Fibroblast of skin of back (primary cell): ENCODE measurements at regions not wholly inside any gene's neighbourhood (a gene's known extent, or its start where the extent isn't known, plus 50 kb on each side); places are given as distances from the start of the nearest gene placed in this dataset.
"Not testable (repeated sequence)": the region's sequence is repeated elsewhere in the genome, so short reads cannot be mapped to it uniquely, and the experiment has no call there.

ENCODE experiments used
- DNase-seq: peaks from one replicate; pipeline ENCODE4 v3.0.0-alpha.2; 2013

DNA sequence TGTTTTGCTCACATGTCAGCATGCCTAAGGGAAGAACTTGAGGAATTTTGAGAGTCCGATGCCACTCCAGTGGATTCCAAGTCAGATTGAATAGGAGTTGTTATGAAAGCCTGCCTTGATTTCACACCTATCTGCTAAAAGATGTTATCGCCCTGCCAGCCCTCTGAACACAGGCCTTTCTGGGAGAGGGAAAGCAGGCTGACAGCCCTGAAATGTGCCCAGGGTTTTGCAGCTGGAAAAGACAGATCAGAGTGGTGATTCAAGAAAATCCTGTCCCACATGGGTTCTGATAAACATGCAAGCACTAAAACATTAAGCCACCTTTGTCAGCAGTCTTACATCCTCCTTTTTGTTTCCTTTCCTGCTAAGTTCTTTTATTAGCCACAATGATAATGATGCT is 1752.9 kb upstream of the CELF4 start:
- no peak for DNase-seq

DNA sequence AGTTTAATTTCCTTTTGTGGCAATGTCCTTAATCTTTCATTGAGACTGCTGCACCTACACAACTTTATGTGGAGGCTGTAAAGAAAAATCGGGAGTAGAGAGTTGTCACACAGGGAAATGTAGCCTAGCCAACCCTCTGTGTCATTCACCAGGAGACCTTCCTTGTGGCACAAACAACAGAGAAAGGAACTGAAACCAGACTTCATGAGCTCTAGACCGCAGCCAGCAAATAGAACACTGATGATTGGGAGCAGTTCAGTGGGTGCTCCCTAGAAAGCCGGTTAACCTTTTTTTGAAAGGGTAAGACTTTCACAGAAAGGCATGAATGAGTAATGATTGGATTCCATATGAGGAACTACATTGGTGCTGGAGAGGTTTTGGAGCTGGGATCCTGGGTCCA is 1752.4 kb upstream of the CELF4 start:
- no peak for DNase-seq

DNA sequence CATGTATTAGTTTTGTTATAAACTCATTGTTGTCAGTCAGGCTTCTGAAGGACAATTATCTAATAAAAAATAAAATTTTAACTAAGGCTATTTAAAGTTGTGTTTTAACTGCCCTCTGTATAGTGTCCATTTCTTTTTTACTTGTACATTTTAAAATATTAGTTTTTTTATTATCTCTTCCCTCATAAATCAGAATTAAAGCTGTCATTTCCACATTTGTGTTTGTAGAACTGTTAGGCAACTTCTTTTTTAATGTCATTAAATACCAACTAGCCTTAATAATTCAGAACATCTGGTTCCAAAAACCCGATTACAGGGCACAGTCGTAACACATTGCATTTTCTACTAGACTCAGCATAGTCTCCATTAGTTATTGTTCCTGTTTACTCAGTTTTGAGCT is 1749.0 kb upstream of the CELF4 start:
- no peak for DNase-seq

DNA sequence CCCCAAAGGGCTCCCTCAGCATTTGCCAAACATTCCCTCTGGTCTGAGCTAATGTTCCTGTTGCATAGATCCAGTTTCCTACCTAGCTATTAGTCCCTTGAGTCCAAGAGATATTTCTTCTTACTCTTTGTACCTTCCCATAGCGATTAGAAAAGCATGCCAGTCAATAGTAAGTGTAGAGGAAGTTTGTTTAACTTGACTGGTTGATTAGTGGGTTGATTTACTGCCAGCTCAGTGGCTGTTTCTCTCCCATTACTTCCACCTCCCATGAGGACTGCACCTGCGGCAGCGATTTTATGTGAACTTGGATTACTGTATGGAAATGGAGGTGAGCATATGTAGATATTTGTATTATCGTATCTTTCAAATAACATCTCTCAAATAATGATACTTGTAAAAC is 1748.4 kb upstream of the CELF4 start:
- no peak for DNase-seq

DNA sequence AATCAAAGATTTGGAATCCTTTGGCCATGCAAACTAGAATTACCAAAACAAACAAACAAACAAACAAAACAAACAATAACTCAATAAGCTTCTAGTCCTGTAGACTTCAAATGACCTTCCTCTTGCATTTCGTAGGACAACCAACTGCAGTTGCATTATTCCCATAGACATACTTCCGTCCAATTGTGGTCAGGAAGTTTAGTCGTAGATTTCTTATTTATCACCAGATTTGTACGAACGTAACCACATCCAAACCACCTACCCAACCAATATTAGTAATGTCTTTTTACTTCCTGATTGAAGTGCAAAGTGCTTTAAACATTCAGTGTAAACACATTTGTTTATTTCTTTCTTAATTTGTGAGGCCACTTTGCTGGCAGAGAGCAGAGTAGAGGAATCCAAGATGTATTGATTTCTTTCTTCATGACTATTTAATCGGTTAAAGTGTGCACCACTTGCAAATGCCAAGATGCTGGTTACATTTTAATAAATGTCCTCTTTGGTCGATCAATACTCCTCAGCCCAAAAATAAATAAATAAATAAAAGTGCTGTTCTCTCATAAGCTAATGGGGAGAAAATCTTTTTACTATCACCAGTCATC is 1745.6 kb upstream of the CELF4 start:
- DNase-seq, result no peak

DNA sequence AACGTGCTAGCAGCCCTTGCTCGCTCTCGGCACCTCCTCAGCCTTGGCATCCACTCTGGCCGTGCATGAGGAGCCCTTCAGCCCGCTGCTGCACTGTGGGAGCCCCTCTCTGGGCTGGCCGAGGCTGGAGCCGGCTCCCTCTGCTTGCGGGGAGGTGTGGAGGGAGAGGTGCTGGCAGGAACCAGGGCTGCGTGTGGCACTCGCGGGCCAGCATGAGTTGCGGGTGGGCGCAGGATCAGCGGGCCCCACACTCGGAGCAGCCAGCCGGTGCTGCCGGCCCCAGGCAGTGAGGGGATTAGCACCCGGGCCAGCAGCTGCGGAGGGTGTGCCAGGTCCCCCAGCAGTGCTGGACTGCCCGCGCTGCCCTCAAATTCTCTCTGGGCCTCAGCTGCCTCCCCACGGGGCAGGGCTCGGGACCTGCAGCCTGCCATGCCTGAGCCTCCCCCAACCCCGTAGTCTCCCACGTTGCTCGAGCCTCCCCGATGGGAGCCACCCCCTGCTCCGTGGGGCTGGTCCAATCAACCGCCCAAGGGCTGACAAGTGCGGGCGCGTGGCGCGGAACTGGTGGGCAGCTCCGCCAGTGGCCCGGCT is 1743.4 kb upstream of the CELF4 start:
- not testable (repeated sequence) for DNase-seq

DNA sequence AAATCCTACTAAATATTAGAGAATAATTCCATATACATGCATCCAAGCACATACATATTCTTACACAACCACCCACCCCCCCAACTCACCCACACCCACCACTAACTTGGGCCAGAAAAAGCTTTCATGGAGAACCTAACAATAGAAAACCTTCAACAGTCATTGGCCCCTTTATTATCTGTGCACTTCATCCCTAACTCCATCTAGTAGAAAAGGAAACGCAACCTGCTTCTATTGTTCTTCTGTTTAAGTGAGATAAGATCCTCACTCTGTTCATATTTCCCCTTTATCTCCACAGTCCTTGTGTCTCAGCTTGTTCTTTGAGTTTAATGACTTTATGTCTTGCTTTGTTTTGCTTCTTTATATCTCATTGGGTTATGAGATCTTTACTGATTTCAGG is 1740.2 kb upstream of the CELF4 start:
- no peak for DNase-seq

DNA sequence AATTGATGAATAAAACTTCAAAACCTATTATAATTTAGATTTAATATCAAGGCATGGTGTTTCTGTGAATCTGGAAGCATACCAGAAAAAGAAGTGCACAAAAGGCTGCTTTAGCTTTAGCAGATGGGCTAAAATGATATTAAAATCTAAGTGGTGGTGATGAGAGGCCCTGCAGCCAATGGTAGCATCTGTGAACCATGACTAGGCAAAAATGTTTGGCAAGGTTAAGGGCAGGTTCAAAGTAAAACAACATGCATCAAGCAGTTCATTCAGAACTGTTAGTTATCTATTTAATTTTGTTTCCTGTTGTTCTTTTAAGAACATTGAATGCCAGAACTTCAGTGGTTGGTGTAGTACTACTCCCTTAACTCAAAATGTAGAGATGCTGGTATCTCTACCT is 1736.9 kb upstream of the CELF4 start:
- no peak for DNase-seq

DNA sequence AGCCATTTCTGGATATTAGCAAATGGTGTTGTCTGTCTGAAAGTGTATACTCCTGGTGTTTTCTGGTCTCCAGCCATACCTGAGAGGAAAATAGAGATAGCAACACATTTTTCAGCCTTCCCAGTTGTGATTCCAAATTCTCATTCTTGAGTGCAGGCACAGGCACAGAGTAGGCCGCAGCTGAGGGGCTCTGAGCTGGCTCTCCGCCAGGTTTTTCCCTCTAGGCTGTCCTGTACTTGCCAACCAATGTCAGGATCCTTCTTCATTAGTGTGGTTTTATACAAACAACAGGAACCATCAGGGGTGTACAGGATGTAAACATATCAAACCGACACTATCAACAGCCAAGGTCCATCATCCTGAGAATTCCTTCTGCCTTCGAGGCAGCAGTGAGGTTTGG is 1733.6 kb upstream of the CELF4 start:
- no peak for DNase-seq

DNA sequence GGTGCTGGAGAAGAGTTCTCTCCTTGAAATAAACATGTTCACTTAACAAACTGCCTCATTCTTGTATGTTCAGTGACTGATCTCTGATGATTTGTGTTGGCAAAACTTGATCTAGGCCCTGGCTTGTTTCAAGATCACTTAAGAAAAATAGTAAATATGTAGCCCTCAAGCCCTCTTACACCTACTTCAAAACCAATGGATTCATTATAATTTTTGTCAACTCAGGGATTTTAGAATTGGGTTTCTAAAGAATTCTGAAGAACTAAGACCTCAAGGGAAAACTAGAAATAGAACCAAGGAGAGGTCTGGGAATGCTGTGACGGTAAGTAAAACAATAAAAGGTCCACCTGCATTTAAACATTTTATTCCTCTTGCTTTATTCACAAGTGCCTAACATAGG is 1731.6 kb upstream of the CELF4 start:
- no peak for DNase-seq

DNA sequence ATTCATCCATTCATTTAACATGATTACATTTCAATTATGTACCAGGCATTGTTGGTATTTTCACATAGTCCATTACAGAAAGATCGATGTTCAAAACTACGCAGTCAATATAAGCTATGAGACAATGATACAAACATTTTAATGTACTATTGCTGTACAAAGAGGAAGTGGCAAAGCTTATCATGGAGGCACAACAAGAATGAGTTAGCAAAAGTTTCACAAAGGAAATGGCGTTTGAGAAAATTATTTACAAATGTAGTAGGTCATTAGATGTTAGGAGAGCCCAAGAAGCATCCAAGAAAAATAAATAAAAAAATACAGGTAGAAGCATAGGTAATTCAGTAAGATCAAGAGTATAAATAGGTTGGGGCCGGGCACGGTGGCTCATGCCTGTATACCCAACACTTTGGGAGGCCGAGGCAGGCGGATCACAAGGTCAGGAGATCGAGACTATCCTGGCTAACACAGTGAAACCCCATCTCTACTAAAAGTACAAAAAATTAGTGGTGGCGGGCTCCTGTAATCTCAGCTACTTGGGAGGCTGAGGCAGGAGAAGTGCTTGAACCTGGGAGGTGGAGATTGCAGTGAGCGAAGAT is 1730.8 kb upstream of the CELF4 start:
- no peak for DNase-seq

DNA sequence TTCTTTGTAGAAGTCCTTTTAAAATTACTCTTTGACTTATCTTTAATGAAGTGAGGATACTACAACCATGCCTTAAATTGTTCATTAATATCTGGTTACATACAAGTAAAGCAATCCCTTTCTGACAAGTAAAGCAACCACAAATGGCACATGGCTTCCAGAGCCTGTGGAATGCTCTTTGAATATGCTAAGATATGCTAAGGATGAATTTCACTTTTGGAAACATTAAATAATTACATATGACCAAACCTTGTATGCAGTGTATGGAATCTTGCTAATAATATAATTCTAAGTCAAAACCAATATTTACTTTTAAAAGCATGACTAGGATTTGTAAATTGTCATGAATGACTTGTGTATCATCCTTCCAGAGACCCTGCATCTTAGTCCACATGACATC is 1711.2 kb upstream of the CELF4 start:
- DNase-seq, result no peak

DNA sequence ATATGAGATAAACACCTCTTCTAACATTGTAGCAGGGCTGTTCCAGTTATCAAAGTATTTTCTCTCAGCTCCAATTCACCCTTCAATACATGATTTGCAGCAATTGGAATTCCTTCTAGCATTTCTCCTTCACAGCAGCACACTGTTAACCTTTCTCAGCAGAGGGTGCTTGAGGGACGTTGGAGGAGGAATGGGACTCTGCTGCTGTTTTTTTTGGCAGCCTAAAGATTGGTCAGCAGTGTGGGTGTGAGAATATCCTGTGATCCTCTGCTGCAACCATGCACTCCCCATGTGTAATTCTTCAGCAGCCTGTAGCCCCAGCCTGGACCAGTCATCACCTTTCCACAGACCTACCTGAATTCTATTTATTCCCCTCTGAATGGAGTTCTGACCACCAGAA is 1708.9 kb upstream of the CELF4 start:
- DNase-seq, result no peak

DNA sequence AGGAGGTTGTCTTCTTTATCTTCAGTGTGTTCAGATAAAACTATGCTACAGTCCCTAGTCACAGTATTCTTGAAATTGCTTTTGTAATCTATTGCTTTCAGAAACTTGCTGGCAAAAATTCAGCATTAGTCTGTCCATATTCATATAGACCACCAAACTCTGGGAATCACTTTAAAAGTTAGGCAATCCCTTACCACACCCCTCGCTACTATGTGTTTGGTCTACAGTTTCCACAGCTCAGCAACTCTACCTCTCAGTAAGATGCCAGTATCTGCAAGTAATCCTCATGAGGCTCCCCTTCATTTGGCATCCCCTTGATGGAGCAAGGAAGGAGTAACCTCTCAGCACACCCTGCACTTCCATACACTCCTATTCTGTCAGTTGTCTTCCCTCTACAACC is 1706.6 kb upstream of the CELF4 start:
- DNase-seq, result no peak

DNA sequence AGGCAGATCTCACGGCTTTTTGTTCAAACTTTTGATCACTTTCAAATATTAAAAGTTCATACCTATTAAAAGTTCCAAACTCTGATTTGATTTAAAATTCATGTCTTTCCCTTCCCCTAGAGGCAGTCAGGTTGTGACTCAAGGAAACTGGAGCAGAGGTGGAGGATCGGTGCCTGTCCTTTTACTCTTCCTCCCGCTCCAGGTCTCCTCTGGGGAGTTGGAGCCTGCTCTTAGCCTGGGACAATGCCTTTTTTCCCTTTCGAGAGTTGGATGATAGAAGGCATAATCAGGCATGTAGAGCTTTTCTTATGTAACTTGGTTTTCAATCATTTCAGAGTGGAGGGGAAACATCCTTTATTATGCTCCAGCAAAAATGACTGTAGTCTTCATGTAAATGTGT is 1706.1 kb upstream of the CELF4 start:
- DNase-seq, result no peak

DNA sequence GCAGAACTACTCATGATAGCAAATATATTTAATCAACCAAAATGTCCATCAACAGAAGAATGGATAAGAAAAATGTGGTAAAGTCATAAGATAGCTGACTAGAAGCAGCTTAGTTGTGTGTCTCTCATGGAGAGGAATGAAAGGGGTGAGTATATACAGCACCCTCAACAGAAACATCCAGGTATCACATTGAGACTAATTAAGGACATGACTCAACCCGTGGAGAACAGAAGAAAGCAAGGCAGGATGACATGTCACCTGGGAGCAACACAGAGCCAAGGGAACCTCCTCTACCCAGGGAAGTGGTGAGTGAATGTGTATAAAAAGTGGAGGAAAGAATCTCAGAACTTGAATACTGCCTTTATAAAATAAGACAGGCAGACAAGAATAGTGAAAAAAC is 1695.0 kb upstream of the CELF4 start:
- no peak for DNase-seq

DNA sequence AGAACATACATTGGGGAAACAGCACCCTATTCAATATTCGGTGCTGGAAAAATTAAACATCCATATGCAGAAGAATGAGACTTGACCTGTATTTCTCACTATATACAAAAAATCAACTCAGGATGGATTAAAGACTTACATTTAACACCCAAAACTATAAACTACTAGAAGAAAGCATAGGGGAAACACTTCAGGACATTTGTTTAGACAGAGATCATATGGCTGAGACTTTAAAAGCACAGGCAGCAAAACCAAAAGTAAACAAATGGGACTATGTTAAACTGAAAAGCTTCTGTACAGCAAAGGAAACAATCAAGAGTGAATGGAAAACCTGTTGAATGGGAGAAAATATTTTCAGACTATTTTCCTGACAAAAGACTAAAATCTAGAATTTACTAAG is 1694.1 kb upstream of the CELF4 start:
- DNase-seq, result no peak

DNA sequence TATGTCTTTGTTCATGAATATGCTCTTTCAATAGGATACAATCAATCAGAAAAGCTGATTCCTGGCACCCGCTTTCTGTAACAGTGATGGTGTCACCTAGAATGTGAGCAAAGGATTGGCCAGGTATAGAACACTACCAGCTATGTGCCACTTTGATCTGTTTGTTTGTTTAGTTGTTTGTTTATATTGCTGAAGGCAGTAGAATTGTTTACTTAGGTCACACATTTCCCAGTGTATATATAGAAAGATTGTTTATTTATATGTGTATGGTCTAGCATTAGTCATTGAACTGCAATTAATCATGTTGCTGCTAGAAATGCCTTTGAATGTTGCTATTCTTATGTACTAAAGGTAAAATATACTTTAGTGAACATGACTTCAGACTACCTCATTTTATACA is 1678.6 kb upstream of the CELF4 start:
- DNase-seq, result no peak

DNA sequence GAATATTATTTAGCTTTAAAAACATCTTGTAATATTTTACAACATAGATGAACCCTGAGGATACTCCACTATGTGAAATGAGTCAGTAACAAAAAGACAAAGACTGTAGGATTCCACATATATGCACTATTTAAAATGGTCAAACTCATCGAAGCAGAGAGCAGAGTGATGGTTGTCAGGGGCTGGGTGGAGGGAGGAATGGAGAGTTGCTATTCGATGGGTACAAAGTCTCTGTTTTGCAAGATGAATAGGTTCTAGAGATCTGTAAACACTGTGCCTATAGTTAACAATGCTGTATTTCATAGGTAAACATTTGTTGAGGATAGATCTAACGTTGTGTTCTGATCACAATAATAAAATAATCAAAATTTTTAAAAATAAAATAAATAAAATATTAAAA is 1675.9 kb upstream of the CELF4 start:
- no peak for DNase-seq

DNA sequence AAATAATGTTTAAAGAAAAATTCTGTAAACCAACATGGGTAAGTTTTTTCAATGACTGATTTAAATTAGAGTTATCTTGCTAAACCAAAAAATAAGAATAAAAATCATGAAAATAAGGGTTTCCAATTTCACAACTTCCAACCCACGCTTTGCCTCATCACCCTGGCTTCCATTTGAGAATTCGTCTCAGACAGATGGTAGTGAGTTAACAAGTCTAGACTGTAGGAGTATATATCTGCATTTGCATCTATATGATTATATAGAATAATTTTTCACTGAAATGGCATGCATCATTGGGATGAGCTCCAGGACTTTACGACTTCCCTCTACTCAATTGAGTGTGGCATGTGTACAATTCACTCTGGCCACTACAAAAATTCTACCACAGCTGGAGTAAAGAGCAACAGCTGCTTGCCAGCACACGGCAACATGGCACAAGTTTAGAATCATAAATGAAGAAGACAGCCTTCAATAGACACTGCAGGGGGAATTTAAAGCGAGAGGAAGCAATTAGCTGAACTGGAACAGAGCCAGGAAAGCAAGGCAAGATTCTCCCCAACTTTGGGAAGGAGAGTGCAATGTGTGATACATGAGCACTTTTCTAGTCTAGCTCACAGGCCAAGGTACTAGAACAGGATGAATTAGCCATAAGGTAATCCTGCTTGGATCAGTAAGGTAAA is 1673.5 kb upstream of the CELF4 start:
- DNase-seq, result no peak

DNA sequence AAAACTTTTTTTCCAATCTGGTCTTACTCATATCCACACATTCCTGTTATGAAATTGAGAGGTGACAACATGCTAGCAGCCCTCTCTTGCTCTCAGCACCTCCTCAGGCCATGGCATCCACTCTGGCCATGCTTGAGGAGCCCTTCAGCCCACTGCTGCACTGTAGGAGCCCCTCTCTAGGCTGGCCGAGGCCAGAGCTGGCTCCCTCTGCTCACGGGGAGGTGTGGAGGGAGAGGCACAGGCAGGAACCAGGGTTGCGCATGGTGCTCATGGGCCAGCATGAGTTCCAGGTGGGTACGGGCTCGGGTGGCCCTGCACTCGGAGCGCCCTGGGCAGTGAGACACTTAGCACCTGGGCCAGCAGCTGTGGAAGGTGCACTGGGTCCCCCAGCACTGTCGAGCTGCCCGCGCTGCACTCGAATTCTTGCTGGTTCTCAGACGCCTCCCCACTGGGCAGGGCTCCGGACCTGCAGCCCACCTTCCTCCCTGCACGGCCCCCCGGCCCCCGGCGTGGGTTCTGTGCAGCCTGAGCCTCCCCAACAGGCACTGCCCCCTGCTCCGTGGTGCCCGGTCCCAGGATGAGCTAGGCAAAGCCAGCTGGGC is 1669.6 kb upstream of the CELF4 start:
- no peak for DNase-seq

DNA sequence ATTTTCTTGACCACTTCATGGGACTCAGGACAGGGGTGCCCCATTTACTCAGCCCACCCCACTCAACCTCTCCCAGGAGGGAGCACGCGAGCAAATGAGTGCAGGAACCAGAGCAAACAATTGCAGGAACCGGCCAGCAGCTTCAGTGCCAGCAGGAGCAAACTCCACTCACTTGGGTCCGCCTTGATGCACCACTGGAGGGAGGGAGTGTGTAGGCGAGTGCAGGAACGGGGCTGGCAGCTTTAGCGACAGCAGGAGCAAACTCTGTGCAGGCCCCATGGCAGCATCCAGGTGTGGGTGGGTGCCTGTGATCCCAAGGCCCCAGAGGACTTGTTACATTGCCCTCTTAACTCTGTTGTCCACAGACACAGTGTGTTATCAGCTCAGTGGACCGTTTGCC is 1667.3 kb upstream of the CELF4 start:
- no peak for DNase-seq

DNA sequence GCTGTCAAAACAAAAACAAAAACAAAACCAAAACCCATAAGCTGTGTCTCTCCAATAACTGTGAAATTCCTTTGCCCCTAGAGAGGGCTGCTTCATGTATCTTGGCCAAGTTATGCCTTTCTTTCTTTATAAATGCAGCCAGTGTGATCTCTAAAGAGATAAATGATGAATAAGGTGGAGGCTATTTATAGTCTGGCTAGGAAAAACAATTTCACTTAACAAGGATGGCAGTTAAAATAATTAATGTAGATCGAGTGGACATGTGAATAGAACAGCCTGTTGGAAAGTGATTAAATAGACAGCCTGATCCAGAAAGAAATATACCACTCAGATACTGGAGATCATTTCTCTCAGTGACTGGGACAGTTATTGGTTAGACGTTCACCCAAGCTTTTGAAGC is 1666.9 kb upstream of the CELF4 start:
- DNase-seq, result no peak
